ENCODE measurements at regions not wholly inside any gene's neighbourhood (a gene's known extent, or its start where the extent isn't known, plus 50 kb on each side); places are given as distances from the start of the nearest gene placed in this dataset.

GRCh38 chr15:87099916-87100315, 1020.2 kb downstream of the AGBL1 start:
- no peak for ATAC-seq (ENCODE audit: low read depth)
- no peak overlapping the region for H4K5ac ChIP-seq (ENCODE audit: low read depth, low read length)
- no peak overlapping the region for H3K56ac ChIP-seq (ENCODE audit: extremely low read depth, insufficient read depth, low read length)
- TF ChIP-seq MAFK (IDR thresholded peaks at IDR 0.05; ENCODE audit: low read depth, low read length) (no peak), POLR2A (IDR thresholded peaks at IDR 0.05; ENCODE audit: low read depth, low read length) (no peak), BHLHE40 (IDR thresholded peaks at IDR 0.05; ENCODE audit: low read depth, low read length) (no peak), NFE2L2 (IDR thresholded peaks at IDR 0.05; ENCODE audit: low read depth, low read length) (no peak), SMC3 (IDR thresholded peaks at IDR 0.05; ENCODE audit: low read depth, low read length) (no peak), FOS (IDR thresholded peaks at IDR 0.05; ENCODE audit: low read depth, low read length) (no peak), RFX5 (IDR thresholded peaks at IDR 0.05; ENCODE audit: low read depth, low read length) (no peak), CEBPB (IDR thresholded peaks at IDR 0.05; ENCODE audit: low read depth, low read length) (no peak), MAZ (IDR thresholded peaks at IDR 0.05; ENCODE audit: borderline replicate concordance, low read depth, low read length) (no peak), RCOR1 (IDR thresholded peaks at IDR 0.05; ENCODE audit: insufficient replicate concordance, low read length) (no peak)
- TF ChIP-seq, protein P1, sequence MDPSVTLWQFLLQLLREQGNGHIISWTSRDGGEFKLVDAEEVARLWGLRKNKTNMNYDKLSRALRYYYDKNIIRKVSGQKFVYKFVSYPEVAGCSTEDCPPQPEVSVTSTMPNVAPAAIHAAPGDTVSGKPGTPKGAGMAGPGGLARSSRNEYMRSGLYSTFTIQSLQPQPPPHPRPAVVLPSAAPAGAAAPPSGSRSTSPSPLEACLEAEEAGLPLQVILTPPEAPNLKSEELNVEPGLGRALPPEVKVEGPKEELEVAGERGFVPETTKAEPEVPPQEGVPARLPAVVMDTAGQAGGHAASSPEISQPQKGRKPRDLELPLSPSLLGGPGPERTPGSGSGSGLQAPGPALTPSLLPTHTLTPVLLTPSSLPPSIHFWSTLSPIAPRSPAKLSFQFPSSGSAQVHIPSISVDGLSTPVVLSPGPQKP (IDR thresholded peaks at IDR 0.05; ENCODE audit: borderline replicate concordance, low read depth, low read length), result no peak
- H4K8ac ChIP-seq (ENCODE audit: low read depth in 2 of 2, low read length in 2 of 2), result no peak overlapping the region
- H4K20me1 ChIP-seq (ENCODE audit: insufficient read depth, low read length), result no peaks in the 10 kb centered on the region
- H3K18ac ChIP-seq (ENCODE audit: low read depth, low read length), result no peak overlapping the region
- H3K9me3 ChIP-seq (ENCODE audit: control insufficient read depth, insufficient read depth, low read length), result peaks cover 11% of the 10 kb centered on the region; the same call in 1 of the 2 replicates
- WGBS, 2 experiments (ENCODE audit: extremely low coverage in 2 of 2, insufficient read length in 1 of 2), result no CpG with 5 or more reads among the region's 3 CpGs
- CTCF ChIA-PET, result no interaction called here
- no peaks in the 10 kb centered on the region for H3K9me1 ChIP-seq (ENCODE audit: insufficient read depth, low read length)
- no peaks in the 10 kb centered on the region for H3K36me3 ChIP-seq (ENCODE audit: control insufficient read depth, insufficient read depth, low read length)
- H3K14ac ChIP-seq (replicated peaks; ENCODE audit: low read depth, low read length), result no peak overlapping the region
- dilution Hi-C loops (cut with HindIII; ENCODE audit: low sequenced_read_pairs, unreplicated experiment), result no loop called here
- no peak overlapping the region for H2BK20ac ChIP-seq (ENCODE audit: low read depth, low read length)
- in situ Hi-C loops (cut with MboI; ENCODE audit: low sequenced_read_pairs), result no loop called here
- DNase-seq, result no peak
- intact Hi-C loops (cut with micrococcal nuclease), result no loop called here
- POLR2A ChIA-PET (ENCODE audit: unreplicated experiment), result no interaction called here
- H3K9ac ChIP-seq (ENCODE audit: low read depth, low read length), result no peak overlapping the region
- BruUV-seq (replicated peaks), result no TSS peak
- no peak overlapping the region for H2BK120ac ChIP-seq (ENCODE audit: low read depth, low read length)
- no peak overlapping the region for H3K27ac ChIP-seq (ENCODE audit: insufficient read depth, low read length)
- no peak overlapping the region for H3K23ac ChIP-seq (ENCODE audit: low read depth, low read length)
- H2AK5ac ChIP-seq (ENCODE audit: low read depth, low read length), result no peak overlapping the region
- H2AK9ac ChIP-seq (replicated peaks; ENCODE audit: low read depth, low read length, poor library complexity), result no peak overlapping the region
- no peaks in the 10 kb centered on the region for H3K27me3 ChIP-seq (ENCODE audit: control insufficient read depth, insufficient read depth, low read length)
- no peak overlapping the region for H3K4me2 ChIP-seq (ENCODE audit: low read depth, low read length)
- no peak overlapping the region for H2BK15ac ChIP-seq (ENCODE audit: low read depth, low read length)
- no peak overlapping the region for H3K4me3 ChIP-seq (ENCODE audit: insufficient read depth, low read depth, low read length)
- H2AFZ ChIP-seq (replicated peaks; ENCODE audit: low read length, poor library complexity), result no peak overlapping the region
- H3K4me1 ChIP-seq (ENCODE audit: control insufficient read depth, insufficient read depth, low read length), result no peaks in the 10 kb centered on the region
- no peaks in the 10 kb centered on the region for H3K79me1 ChIP-seq (ENCODE audit: low read depth in 1 of 2, low read length in 2 of 2)
- H3K4ac ChIP-seq (ENCODE audit: low read depth, low read length), result no peak overlapping the region
- no peak overlapping the region for H4K91ac ChIP-seq (ENCODE audit: insufficient read depth, low read depth, low read length)
- H2BK5ac ChIP-seq (ENCODE audit: low read depth, low read length, poor library complexity, severe bottlenecking), result no peak overlapping the region
